H1 (cell line): ENCODE measurements at regions not wholly inside any gene's neighbourhood (a gene's known extent, or its start where the extent isn't known, plus 50 kb on each side); places are given as distances from the start of the nearest gene placed in this dataset.

Experiments
- CTCF ChIA-PET: fragments of 300-600 bp; sonication (Branson Sonifier 250); formaldehyde crosslinking; loops from one replicate; lab custom pipeline; 2021; ENCODE audit not compliant: partially characterized antibody; lab: Charles Lee
- POLR2A ChIA-PET: fragments of 300-600 bp; sonication (Branson Sonifier 250); formaldehyde crosslinking; loops from one replicate; lab custom pipeline; 2021; ENCODE audit warnings: inconsistent platforms; ENCODE audit not compliant: partially characterized antibody; lab: Charles Lee
- DNase-seq, 2 experiments: peaks; one replicate each; pipeline versions ENCODE4 v3.0.0 to v3.0.0-alpha.2; 2010 to 2022; ENCODE audit warnings: low spot score in 2 of 2, low read depth in 1 of 2, mixed read lengths in 1 of 2
- FAIRE-seq: peaks from 2 replicates; lab custom pipeline; 2011; peaks lifted over from hg19 to GRCh38; lab: Jason Lieb, UNC
- H2AFZ ChIP-seq: 2 replicates; pipeline ENCODE4 v1.8.1; 2012; ENCODE audit warnings: low read length, inconsistent platforms
- H2AK5ac ChIP-seq: 2 replicates; pipeline ENCODE4 v1.6.1; 2013; ENCODE audit warnings: low read depth, low read length
- H2BK120ac ChIP-seq: replicated peaks from 2 replicates; pipeline ENCODE3; 2013; ENCODE audit warnings: low read depth, low read length, inconsistent platforms
- H2BK12ac ChIP-seq: 2 replicates; pipeline ENCODE4 v1.6.1; 2013; ENCODE audit warnings: low read depth, low read length
- H2BK15ac ChIP-seq: 2 replicates; pipeline ENCODE4 v1.6.1; 2013; ENCODE audit warnings: low read length
- H2BK20ac ChIP-seq: 2 replicates; pipeline ENCODE4 v1.6.1; 2013; ENCODE audit warnings: low read length
- H2BK5ac ChIP-seq: 2 replicates; pipeline ENCODE4 v1.6.1; 2013; ENCODE audit warnings: low read depth, low read length
- H3K14ac ChIP-seq: 2 replicates; pipeline ENCODE4 v1.6.1; 2013; ENCODE audit warnings: inconsistent platforms; ENCODE audit not compliant: insufficient read length
- H3K18ac ChIP-seq: 2 replicates; pipeline ENCODE4 v1.6.1; 2013; ENCODE audit warnings: low read length; ENCODE audit errors: extremely low read depth
- H3K23ac ChIP-seq: 2 replicates; pipeline ENCODE4 v1.6.1; 2013; ENCODE audit warnings: inconsistent platforms; ENCODE audit not compliant: insufficient read length
- H3K23me2 ChIP-seq: 2 replicates; pipeline ENCODE4 v1.6.1; 2013; ENCODE audit warnings: low read depth, low read length
- H3K27ac ChIP-seq: 2 replicates; pipeline ENCODE4 v1.6.1; 2011; ENCODE audit warnings: low read depth, low read length, inconsistent platforms
- H3K27me3 ChIP-seq, 4 experiments: replicated peaks in 1 of 4; 1 replicate in 1 of 4; 2 replicates in 3 of 4; pipeline versions ENCODE4 v1.6.1 to v1.8.1; 2011 to 2013; ENCODE audit warnings: low read length in 3 of 4, mild to moderate bottlenecking in 3 of 4, inconsistent platforms in 2 of 4, mixed read lengths in 2 of 4, moderate library complexity in 1 of 4; ENCODE audit not compliant: control insufficient read depth in 3 of 4, insufficient read depth in 3 of 4; ENCODE audit errors: extremely low read depth in 1 of 4
- H3K36me3 ChIP-seq, 4 experiments: 2 replicates each; pipeline versions ENCODE4 v1.6.1 to v1.8.1; 2011 to 2013; ENCODE audit warnings: mild to moderate bottlenecking in 4 of 4, low read length in 3 of 4, moderate library complexity in 2 of 4, control low read depth in 1 of 4, inconsistent platforms in 1 of 4; ENCODE audit not compliant: insufficient read depth in 4 of 4, control insufficient read depth in 2 of 4
- H3K4ac ChIP-seq: replicated peaks from 2 replicates; pipeline ENCODE3; 2013; ENCODE audit warnings: low read length, low read depth, mixed read lengths, inconsistent platforms; ENCODE audit not compliant: insufficient read length
- H3K4me1 ChIP-seq, 4 experiments: replicated peaks in 1 of 4; 1 replicate in 1 of 4; 2 replicates in 3 of 4; pipeline versions ENCODE4 v1.6.1 to v1.8.1; 2011 to 2013; ENCODE audit warnings: low read length in 3 of 4, inconsistent platforms in 2 of 4, mixed read lengths in 1 of 4; ENCODE audit not compliant: insufficient read depth in 4 of 4, control insufficient read depth in 3 of 4
- H3K4me2 ChIP-seq, 2 experiments: 2 replicates each; pipeline versions ENCODE4 v1.6.1 to v1.8.1; 2011 to 2013; ENCODE audit warnings: low read depth in 2 of 2, low read length in 2 of 2, control low read depth in 1 of 2, inconsistent platforms in 1 of 2, mild to moderate bottlenecking in 1 of 2; ENCODE audit not compliant: insufficient read depth in 1 of 2
- H3K4me3 ChIP-seq, 4 experiments: fragments of 200-600, 300-600 bp in 1 of 4; sonication (generic), shearing (Covaris generic), sonication (Bioruptor Twin) in 1 of 4; 2 replicates each; pipeline versions ENCODE4 v1.5.1 to v1.8.1; 2011 to 2016; ENCODE audit warnings: low read length in 4 of 4, low read depth in 3 of 4, control low read depth in 2 of 4, inconsistent platforms in 2 of 4, mild to moderate bottlenecking in 2 of 4, mixed read lengths in 1 of 4, moderate library complexity in 1 of 4; ENCODE audit not compliant: insufficient read depth in 2 of 4; ENCODE audit errors: extremely low read depth in 1 of 4
- H3K56ac ChIP-seq: replicated peaks from 2 replicates; pipeline ENCODE3; 2013; ENCODE audit warnings: low read depth, mild to moderate bottlenecking, mixed read lengths, low read length, inconsistent platforms; ENCODE audit not compliant: insufficient read length
- H3K79me1 ChIP-seq: 2 replicates; pipeline ENCODE4 v1.6.1; 2013; ENCODE audit warnings: low read depth, low read length, control low read depth
- H3K79me2 ChIP-seq, 2 experiments: 2 replicates each; pipeline versions ENCODE4 v1.6.1 to v1.8.1; 2012 to 2013; ENCODE audit warnings: low read length in 2 of 2, mild to moderate bottlenecking in 2 of 2, inconsistent platforms in 1 of 2; ENCODE audit not compliant: insufficient read depth in 2 of 2, control insufficient read depth in 1 of 2
- H3K9ac ChIP-seq, 4 experiments: replicated peaks in 1 of 4; 1 replicate in 1 of 4; 2 replicates in 3 of 4; pipeline versions ENCODE4 v1.6.1 to v1.8.1; 2011 to 2013; ENCODE audit warnings: low read depth in 3 of 4, low read length in 3 of 4, control low read depth in 2 of 4, mild to moderate bottlenecking in 2 of 4, moderate library complexity in 2 of 4, inconsistent platforms in 1 of 4; ENCODE audit errors: extremely low read depth in 1 of 4
- H3K9me3 ChIP-seq, 2 experiments: 2 replicates each; pipeline versions ENCODE4 v1.6.1 to v1.8.1; 2012 to 2013; ENCODE audit warnings: mild to moderate bottlenecking in 2 of 2, moderate library complexity in 2 of 2, control low read depth in 1 of 2, inconsistent platforms in 1 of 2, low read depth in 1 of 2, low read length in 1 of 2, mixed read lengths in 1 of 2; ENCODE audit not compliant: insufficient read depth in 2 of 2
- H4K20me1 ChIP-seq, 2 experiments: replicated peaks in 1 of 2; 2 replicates each; pipeline versions ENCODE3 to v1.8.1; 2011 to 2013; ENCODE audit warnings: inconsistent platforms in 2 of 2, low read length in 2 of 2, mild to moderate bottlenecking in 1 of 2; ENCODE audit not compliant: insufficient read depth in 2 of 2, control insufficient read depth in 1 of 2
- H4K5ac ChIP-seq: 2 replicates; pipeline ENCODE4 v1.6.1; 2013; ENCODE audit warnings: low read length, low read depth, mixed read lengths, inconsistent platforms; ENCODE audit not compliant: insufficient read length
- H4K8ac ChIP-seq: 2 replicates; pipeline ENCODE4 v1.8.0; 2013; ENCODE audit warnings: mild to moderate bottlenecking, moderate library complexity, low read length, inconsistent platforms; ENCODE audit not compliant: insufficient read depth; ENCODE audit errors: extremely low read depth
- H4K91ac ChIP-seq: replicated peaks from 2 replicates; pipeline ENCODE3; 2013; ENCODE audit warnings: low read length, mixed read lengths, inconsistent platforms; ENCODE audit not compliant: insufficient read length
- E2F6 ChIP-seq: IDR thresholded peaks from 2 replicates; pipeline ENCODE4 v1.6.1; 2012; ENCODE audit warnings: inconsistent platforms
- WGBS, 2 experiments: shearing (Covaris generic) in 1 of 2; methylation state at CpG; one replicate each; pipeline versions ENCODE4 v1.1.6 to v1.1.7; 2013 to 2015; ENCODE audit warnings: low lambda C conversion rate in 2 of 2, mixed read lengths in 2 of 2, inconsistent platforms in 1 of 2, low coverage in 1 of 2, missing lambda C conversion rate in 1 of 2; ENCODE audit not compliant: insufficient replicate concordance in 2 of 2, insufficient coverage in 1 of 2, insufficient read length in 1 of 2; ENCODE audit errors: extremely low coverage in 1 of 2, missing lambda C conversion rate in 1 of 2; 5-methylcytosine and 5-hydroxymethylcytosine counted together

- POLR2A ChIA-PET: no interaction called here
- no peak for TF ChIP-seq E2F6
- TF ChIP-seq, all 59 proteins: peak for 0
- Histone ChIP-seq H3K4me3 (no peak overlapping the region), H2BK15ac (no peak overlapping the region), H2BK12ac (no peak overlapping the region), H2BK120ac (no peak overlapping the region), H2AK5ac (no peak overlapping the region), H4K91ac (no peak overlapping the region), H3K27me3 (peaks cover 0 to 1% (median 0%) of the 10 kb centered on the region in 4 experiments; a peak in 1 of 7 replicates), H3K56ac (no peak overlapping the region), H3K23ac (no peak overlapping the region), H2BK5ac (no peak overlapping the region), H3K23me2 (no peaks in the 10 kb centered on the region), H4K20me1 (no peaks in the 10 kb centered on the region), H3K36me3 (no peaks in the 10 kb centered on the region), H3K4ac (no peak overlapping the region), H3K79me1 (no peaks in the 10 kb centered on the region), H3K9me3 (no peaks in the 10 kb centered on the region), H3K79me2 (no peaks in the 10 kb centered on the region), H4K8ac (no peak overlapping the region), H3K27ac (no peak overlapping the region), H4K5ac (no peak overlapping the region), H3K14ac (no peak overlapping the region), H2AFZ (no peak overlapping the region), H3K9ac (no peak overlapping the region), H3K18ac (no peak overlapping the region), H3K4me2 (no peak overlapping the region), H3K4me1 (no peaks in the 10 kb centered on the region), H2BK20ac (no peak overlapping the region)
- CTCF ChIA-PET: interaction anchor here (1.2 kb wide), 1 partner anchor 39 kb away, joined by 3 read pairs; no protein-coding TSS in a partner anchor
- 91% methylated on average over 2 of the region's 2 CpGs; no CpG with 5 or more reads in 1 of the 2 experiments for WGBS, 2 experiments
- FAIRE-seq (no peak), DNase-seq (no peak)
These were observed 397.6 kb downstream of the LRRIQ3 start for GRCh38 chr1:73800376-73800775.
